ENCODE measurements at regions not wholly inside any gene's neighbourhood (a gene's known extent, or its start where the extent isn't known, plus 50 kb on each side); places are given as distances from the start of the nearest gene placed in this dataset.
A peak's percentile ranks its signal among the peaks of the same experiment; 100 is the strongest.

- DNase-seq: no peak
Observed at GRCh38 chr11:24311974-24312373, 184.9 kb upstream of the LUZP2 start.

DNA sequence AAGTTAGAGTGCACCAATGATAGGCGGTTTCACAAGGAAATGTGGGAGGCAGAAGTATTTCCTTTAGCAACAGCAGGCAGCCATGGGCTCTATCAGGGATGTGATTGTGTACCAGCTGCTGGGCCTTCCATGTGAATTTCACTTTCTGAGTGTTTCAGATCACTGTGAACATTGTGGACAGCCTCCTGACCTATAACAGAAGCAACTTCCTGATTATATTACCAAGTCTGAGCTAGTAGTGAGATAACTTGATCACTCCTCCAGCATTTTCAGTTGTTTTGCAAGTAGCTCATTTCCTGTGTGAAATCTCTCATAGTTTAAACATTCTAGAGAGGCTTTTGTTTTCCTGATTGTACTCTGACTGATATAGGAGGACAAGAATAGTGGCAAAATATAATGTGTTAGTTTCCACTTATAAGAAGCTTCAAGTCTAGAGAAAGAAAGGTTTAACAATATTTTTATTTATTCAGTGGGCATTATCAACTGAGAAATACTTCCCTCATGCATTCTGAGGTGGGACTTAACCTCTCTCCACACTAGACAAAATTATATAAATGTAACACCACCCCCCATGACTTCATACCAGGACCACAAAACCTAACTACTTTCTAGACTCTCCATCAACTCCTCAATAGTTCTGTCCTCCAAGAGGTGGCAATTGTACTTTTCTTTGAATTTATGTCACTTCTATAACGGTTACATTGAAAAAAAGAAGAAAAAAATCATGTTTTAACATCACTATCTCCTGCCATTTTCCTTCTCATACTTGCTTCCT lies 184.2 kb upstream of the LUZP2 start:
- no peak for DNase-seq

- DNase-seq: no peak
Observed at GRCh38 chr11:24321229-24321628, 175.6 kb upstream of the LUZP2 start.

DNA sequence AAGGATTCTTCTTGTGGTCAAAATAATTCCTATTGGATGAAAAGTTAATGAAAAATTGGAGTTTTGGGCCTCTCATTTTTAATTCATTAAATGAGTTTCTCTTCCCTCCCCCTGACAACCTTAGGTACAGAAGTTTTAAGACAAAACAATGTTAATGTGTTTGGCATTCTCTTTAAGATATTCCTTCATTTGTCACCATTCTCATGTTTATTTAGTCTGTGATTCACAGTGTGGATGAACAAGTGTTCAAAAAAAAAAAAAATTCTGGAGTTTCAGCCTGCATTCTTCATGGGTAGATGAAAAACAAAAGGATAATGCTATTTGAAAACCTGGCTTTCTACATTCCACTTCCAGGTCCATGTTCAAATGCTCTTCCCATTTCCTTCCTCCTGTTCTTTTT lies 172.6 kb upstream of the LUZP2 start:
- DNase-seq: no peak

GRCh38 chr11:24344222-24344621 lies 152.6 kb upstream of the LUZP2 start:
- DNase-seq: no peak

GRCh38 chr11:24348908-24349307 lies 147.9 kb upstream of the LUZP2 start:
- no peak for DNase-seq

GRCh38 chr11:24351179-24351578 lies 145.7 kb upstream of the LUZP2 start:
- no peak for DNase-seq

- no peak for DNase-seq
Observed at GRCh38 chr11:24356501-24356900, 140.4 kb upstream of the LUZP2 start.

DNA sequence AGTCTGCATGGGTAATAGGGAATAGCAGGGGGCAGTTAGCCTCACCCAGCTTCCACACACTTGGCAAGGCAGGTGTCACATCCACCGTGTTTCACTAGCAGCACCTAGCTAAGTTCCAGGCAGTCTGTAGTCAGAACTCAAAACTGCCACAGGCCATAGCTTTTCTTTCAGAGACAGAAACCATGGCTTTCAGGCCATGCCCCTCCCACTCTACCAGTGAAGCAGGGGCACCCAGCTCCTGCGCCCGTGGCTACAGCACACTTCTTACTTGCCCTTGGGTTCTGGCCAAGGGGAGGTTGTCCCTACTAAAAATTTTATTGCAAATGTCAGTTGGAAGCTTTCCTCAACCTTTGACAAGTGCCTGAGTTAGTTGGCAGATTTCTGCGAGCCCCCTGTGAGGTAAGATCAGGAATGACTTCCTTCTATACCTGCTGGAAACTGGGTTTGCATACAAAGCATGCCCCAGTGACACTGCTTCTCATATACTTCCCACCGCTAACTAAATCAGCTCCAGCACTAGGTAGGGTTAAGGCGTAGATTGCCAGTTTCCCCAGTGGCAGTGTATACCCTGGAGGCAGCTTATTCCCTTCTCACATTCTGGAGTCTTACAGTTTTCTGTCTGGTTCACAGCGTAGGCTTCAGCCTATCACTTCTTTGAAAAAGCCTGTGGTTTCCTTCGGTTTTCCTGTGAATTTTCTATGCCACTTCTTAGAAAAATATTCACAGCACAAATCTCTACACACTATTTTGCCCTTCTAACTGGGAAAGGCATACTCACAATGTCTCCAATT lies 139.0 kb upstream of the LUZP2 start:
- no peak for DNase-seq

- DNase-seq: no peak
Observed at GRCh38 chr11:24372491-24372890, 124.4 kb upstream of the LUZP2 start.

DNA sequence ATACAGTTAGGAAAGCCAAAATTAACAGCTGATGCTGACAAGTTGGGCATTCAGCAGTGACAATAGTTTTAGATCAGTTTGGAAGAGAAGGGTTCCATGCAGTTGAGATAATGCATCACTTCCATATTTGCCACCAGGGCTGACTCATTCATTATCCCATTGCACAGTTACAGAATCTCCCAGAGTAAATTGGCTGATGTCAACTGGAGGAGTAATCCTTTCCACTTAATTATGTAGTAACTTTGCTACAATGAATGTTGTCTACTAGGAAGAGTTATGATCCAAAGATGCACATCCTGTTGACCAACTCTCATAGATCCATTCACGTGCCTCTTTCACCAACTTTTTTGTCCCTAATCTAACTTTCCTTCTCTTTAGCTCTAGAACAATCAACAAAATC lies 123.3 kb upstream of the LUZP2 start:
- no peak for DNase-seq

DNA sequence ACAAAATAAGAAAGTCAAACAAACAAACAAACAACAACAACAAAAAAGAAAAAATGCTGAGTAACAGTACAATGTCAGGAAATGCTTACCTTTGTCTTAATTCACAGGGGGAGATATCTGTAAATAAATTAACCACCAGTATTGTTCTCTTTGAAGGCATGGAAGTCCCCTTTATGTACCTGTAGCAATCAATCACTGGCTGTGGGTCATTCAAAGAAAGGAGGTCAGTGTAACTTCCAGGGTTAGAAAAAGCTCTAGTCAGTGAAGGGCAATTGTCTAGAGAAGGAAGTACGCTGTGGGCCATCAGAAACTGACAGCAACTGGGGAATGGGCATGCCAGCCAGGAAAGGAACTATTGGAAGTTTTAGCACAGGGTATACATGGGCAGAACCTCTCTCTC lies 121.5 kb upstream of the LUZP2 start:
- no peak for DNase-seq

GRCh38 chr11:24375931-24376330 lies 120.9 kb upstream of the LUZP2 start:
- DNase-seq: no peak

- no peak for DNase-seq
Observed at GRCh38 chr11:24383137-24383536, 113.7 kb upstream of the LUZP2 start.

- no peak for DNase-seq
Observed at GRCh38 chr11:24384240-24384639, 112.6 kb upstream of the LUZP2 start.

DNA sequence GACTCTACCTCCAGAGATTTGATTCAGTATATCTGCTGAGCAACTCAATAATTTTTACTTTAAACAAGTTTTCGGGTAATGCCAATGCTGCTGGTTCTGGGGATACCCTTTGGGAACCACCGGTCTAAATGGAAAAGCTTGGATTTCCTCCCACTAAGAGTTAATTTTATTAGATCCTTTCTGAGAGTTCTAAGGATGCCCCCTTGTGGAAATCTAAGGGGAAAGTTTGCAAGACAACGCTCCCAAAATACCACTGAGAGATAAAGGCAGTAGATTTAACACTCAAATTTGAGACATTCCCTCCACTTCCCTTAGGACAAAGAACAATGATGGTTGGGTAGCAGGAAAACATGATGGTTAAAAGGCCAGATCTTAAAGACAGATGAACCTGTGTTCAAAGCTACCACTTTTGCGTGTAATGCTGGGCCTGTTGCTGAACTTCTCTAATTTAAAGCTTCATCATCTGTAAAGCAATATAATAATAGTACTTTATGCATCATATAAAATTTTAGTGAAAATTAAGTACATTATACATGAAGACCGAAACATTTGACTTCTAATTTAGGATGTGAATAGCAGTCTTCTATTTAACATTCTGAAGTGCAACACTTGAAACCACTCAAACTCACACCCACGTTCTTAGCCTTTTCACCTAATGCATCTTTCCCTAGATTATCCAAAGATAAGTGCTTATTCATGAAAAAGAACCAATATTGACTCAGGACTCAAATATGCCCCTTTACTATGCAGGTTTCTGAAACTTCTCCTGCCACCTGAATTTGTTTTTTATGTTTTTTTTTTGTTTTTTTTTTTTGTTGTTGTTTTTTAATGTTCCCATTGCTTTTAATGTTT lies 110.1 kb upstream of the LUZP2 start:
- DNase-seq: peak; percentile 35

DNA sequence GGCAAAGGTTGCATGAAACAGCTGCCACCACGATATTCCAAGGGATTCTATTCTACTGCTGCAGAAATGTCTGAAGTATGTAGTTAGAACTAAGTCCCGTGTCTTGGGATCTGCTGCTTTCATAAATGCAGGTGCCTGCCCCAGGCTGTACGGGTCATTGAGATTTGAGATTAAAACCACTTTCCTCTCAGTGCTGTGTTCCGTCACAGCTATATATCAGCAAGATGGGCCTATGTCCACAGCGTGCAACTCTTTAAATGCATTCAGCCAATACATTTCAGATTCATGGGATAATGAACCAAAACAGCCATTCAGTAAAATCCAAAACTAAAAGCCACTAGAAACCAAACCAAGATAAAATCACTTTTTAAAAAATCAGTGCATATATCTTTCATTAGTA lies 107.3 kb upstream of the LUZP2 start:
- DNase-seq: no peak

DNA sequence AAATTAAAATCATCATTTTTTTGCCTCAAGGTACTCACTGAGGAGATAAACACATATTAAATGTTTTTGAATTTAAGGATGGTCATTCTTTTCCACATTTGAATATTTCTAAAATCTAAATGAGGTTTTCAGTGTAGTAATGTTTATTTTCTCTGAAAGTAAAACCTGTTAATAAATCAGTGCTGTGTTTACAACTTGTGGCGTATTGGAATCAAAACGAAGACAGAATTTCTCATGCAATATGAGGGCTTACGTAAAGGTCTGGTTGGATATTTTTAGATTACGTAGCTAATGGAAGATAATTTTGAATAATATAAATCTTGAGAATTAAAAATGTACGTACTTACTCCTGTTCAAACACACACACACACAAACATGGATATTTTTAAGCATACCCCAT lies 106.8 kb upstream of the LUZP2 start:
- no peak for DNase-seq

- DNase-seq: no peak
Observed at GRCh38 chr11:24390762-24391161, 106.1 kb upstream of the LUZP2 start.

DNA sequence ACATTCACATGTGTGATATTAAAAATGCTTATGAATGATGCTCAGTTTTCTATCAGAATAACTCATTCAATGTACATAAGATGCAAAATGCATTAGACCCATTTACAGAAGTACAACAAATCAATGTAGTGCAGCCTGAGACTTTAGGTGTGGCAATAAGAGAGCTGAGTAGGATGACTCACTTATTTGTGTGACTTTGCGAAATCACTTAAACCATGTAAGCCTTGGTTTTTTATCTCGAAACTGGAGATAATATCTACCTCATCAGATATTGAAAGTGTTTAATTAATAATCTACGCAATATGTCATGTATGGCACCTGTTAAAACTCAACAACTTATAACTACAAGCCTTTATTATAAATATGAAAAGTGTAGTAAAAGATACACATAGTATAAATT lies 105.7 kb upstream of the LUZP2 start:
- no peak for DNase-seq

GRCh38 chr11:24400059-24400665 lies 96.7 kb upstream of the LUZP2 start:
- DNase-seq: no peak

DNA sequence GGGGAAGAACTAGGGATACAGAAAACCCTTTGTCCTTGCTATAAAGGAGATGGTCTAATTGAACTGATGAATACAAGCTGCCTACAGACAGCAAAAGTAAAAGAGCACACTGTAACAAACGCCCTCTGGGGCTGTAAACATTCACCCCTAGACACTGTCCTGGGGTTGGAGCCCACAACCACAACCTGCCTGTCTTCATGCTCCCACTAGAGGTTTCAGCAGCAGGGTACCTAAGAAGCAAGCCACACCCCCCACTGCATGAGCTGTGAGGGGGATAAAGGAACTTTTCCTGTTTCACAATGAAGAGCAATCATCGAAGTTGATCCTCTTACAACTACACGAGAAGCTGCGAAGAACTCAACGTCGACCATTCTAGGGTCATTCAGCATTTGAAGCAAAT lies 90.5 kb upstream of the LUZP2 start:
- DNase-seq: no peak

DNA sequence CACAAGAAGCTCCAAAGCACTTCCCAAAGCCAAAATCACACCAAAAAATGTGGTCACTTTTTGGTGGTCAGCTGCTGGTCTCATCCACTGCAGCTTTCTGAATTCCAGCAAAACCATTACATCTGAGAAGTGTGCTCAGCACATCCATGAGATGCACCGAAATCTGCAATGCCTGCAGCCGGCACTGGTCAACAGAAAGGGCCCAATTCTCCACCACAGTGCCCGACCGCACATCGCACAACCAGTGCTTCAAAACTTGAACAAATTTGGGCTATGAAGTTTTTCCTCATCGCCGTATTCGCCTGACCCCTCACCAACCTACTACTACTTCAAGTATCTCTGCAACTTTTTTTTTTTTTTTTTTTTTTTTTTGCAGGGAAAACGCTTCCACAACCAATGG lies 89.9 kb upstream of the LUZP2 start:
- no peak for DNase-seq

Measured in retina (tissue), 1 donor.